ENCODE measurements at regions not wholly inside any gene's neighbourhood (a gene's known extent, or its start where the extent isn't known, plus 50 kb on each side); places are given as distances from the start of the nearest gene placed in this dataset.

GRCh38 chrX:43025806-43026315 lies 247.9 kb upstream of the PPP1R2C start:
- Histone ChIP-seq H3K9me3 (replicated peaks in 1 of 2; ENCODE audit: control insufficient read depth in 1 of 2, insufficient read depth in 1 of 2, low read length in 2 of 2) (peaks cover 6 to 15% of the 10 kb centered on the region in 2 donors), H3K4me1 (ENCODE audit: control insufficient read depth in 1 of 2, insufficient read depth in 2 of 2, low read length in 2 of 2) (no peaks in the 10 kb centered on the region), H3K27me3 (ENCODE audit: control insufficient read depth in 2 of 2, insufficient read depth in 2 of 2, low read length in 2 of 2) (no peaks in the 10 kb centered on the region), H3K27ac (ENCODE audit: low read depth in 1 of 2, low read length in 2 of 2) (no peak overlapping the region), H3K4me3 (replicated peaks in 1 of 3; ENCODE audit: low read depth in 2 of 3, low read length in 3 of 3) (no peak overlapping the region), H4K20me1 (ENCODE audit: insufficient read depth, low read length) (no peaks in the 10 kb centered on the region), H3K79me2 (ENCODE audit: insufficient read depth, low read length) (no peaks in the 10 kb centered on the region), H3K36me3 (replicated peaks in 1 of 2; ENCODE audit: control insufficient read depth in 1 of 2, insufficient read depth in 2 of 2, low read length in 2 of 2) (no peaks in the 10 kb centered on the region), H3K9ac (ENCODE audit: insufficient read depth, low read length, poor library complexity, severe bottlenecking) (no peak overlapping the region), H2AFZ (ENCODE audit: insufficient read depth, low read depth, low read length, poor library complexity, severe bottlenecking) (no peak overlapping the region), H3K4me2 (replicated peaks; ENCODE audit: extremely low read depth, low read length, poor library complexity, severe bottlenecking) (no peak overlapping the region)
- no CpG with 5 or more reads among the region's 1 CpG for WGBS (ENCODE audit: insufficient coverage)
- no peak overlapping the region for H3K4me3 Mint-ChIP-seq
- H3K36me3 Mint-ChIP-seq, result no peaks in the 10 kb centered on the region
- TF ChIP-seq CTCF (IDR thresholded peaks at IDR 0.05), result no peak
- peaks cover 7 to 20% (median 17%) of the 10 kb centered on the region in 7 donors for H3K9me3 Mint-ChIP-seq
- intact Hi-C loops (cut with micrococcal nuclease), result no loop called here
- DNase-seq, result no peak
- no peak overlapping the region for H3K27ac Mint-ChIP-seq
- H3K4me1 Mint-ChIP-seq, result no peaks in the 10 kb centered on the region
- no peaks in the 10 kb centered on the region for H3K27me3 Mint-ChIP-seq (ENCODE audit: low read depth in 3 of 3)

- H3K27me3 ChIP-seq (ENCODE audit: control insufficient read depth in 2 of 2, insufficient read depth in 2 of 2, low read length in 2 of 2), result no peaks in the 10 kb centered on the region
- H3K79me2 ChIP-seq (ENCODE audit: insufficient read depth, low read length), result no peaks in the 10 kb centered on the region
- TF ChIP-seq CTCF (IDR thresholded peaks at IDR 0.05), result no peak
- intact Hi-C loops (cut with micrococcal nuclease), result no loop called here
- Mint-ChIP-seq H3K27ac (no peak overlapping the region), H3K9me3 (peaks cover 0 to 7% (median 2%) of the 10 kb centered on the region in 7 donors), H3K4me3 (no peak overlapping the region), H3K4me1 (no peaks in the 10 kb centered on the region), H3K36me3 (no peaks in the 10 kb centered on the region), H3K27me3 (ENCODE audit: low read depth in 3 of 3) (peaks cover 0 to 2% (median 0%) of the 10 kb centered on the region in 3 donors)
- DNase-seq, result no peak
- H3K4me1 ChIP-seq (ENCODE audit: control insufficient read depth in 1 of 2, insufficient read depth in 2 of 2, low read length in 2 of 2), result no peaks in the 10 kb centered on the region
- H2AFZ ChIP-seq (ENCODE audit: insufficient read depth, low read depth, low read length, poor library complexity, severe bottlenecking), result no peak overlapping the region
- no peak overlapping the region for H3K9ac ChIP-seq (ENCODE audit: insufficient read depth, low read length, poor library complexity, severe bottlenecking)
- H3K27ac ChIP-seq (ENCODE audit: low read depth in 1 of 2, low read length in 2 of 2), result no peak overlapping the region
- H3K36me3 ChIP-seq (replicated peaks in 1 of 2; ENCODE audit: control insufficient read depth in 1 of 2, insufficient read depth in 2 of 2, low read length in 2 of 2), result no peaks in the 10 kb centered on the region
- H3K4me2 ChIP-seq (replicated peaks; ENCODE audit: extremely low read depth, low read length, poor library complexity, severe bottlenecking), result no peak overlapping the region
- no CpG with 5 or more reads among the region's 1 CpG for WGBS (ENCODE audit: insufficient coverage)
- H3K9me3 ChIP-seq (replicated peaks in 1 of 2; ENCODE audit: control insufficient read depth in 1 of 2, insufficient read depth in 1 of 2, low read length in 2 of 2), result peaks cover 0 to 7% of the 10 kb centered on the region in 2 donors
- no peak overlapping the region for H3K4me3 ChIP-seq (replicated peaks in 1 of 3; ENCODE audit: low read depth in 2 of 3, low read length in 3 of 3)
- no peaks in the 10 kb centered on the region for H4K20me1 ChIP-seq (ENCODE audit: insufficient read depth, low read length)
These were observed 286.1 kb upstream of the PPP1R2C start for GRCh38 chrX:43064096-43064495.
